Hematopoietic multipotent progenitor cell treated with erythropoietin and hydrocortisone succinate and interleukin-3 and kit ligand, for 8 days (in vitro differentiated cells): ENCODE measurements at regions not wholly inside any gene's neighbourhood (a gene's known extent, or its start where the extent isn't known, plus 50 kb on each side); places are given as distances from the start of the nearest gene placed in this dataset.

Experiments used
- DNase-seq: peaks from one replicate; pipeline ENCODE4 v3.0.0-alpha.2; 2015

DNA sequence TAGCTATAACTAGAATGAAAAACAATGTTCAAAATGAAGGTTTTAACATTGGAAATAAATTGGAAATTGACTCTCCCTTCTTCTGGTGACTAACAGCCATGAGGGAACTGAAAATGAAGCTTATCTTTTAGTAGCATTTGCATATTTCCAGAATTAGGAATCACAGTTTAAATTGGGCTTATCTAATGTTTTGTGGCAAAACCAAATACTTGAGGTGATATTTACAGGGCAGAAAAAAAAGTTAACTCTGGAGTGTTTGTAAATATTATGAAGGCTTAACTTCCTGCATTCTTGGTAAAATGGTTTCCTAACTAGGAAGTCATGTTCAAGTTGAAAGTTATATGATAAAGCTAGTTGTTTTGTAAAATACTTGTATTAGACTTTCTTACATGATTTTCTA, 96.4 kb upstream of the SOX9 start:
- no peak for DNase-seq

- DNase-seq = no peak
These were observed 95.7 kb upstream of the SOX9 start for GRCh38 chr17:72025113-72025512.

DNA sequence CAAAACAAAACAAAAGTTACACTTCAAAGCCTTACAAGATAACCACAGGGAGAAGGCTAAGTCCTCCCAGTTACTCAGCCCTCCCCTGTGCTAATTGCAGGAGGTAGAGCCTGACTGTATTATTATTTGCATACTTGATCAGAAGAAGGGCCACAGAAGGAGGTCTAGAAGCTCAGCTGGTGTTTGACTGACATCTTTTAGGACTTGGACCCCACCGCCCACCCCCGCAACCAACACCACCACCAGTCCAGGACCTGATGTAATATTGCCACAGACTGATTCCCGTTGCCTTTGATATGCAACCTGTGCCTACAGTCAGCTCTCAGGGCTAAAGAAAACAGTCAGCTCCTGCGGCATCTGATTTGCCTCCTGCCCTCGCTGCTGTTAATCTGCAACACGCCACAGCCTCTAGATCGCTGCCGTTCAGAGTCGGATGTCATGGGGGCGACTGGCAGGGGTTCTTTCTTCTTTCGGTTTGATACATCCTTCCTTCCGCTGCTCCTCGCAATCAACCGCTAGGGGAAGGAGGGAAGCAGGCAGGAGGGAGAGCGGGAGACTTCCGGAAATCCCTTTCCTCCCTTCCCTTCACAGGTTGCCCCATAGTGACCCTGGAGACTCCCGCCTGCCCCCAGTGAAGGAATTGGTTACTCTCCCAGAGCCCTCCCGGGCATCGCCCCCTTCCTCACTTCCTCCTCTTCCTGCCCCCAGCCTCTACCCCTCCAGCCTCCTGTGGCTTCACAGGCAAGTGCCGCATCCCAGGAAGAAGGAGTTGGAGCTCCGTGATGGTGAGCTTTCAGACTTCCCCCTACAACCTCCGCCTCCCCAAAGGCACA, 90.5 kb upstream of the SOX9 start:
- no peak for DNase-seq

DNA sequence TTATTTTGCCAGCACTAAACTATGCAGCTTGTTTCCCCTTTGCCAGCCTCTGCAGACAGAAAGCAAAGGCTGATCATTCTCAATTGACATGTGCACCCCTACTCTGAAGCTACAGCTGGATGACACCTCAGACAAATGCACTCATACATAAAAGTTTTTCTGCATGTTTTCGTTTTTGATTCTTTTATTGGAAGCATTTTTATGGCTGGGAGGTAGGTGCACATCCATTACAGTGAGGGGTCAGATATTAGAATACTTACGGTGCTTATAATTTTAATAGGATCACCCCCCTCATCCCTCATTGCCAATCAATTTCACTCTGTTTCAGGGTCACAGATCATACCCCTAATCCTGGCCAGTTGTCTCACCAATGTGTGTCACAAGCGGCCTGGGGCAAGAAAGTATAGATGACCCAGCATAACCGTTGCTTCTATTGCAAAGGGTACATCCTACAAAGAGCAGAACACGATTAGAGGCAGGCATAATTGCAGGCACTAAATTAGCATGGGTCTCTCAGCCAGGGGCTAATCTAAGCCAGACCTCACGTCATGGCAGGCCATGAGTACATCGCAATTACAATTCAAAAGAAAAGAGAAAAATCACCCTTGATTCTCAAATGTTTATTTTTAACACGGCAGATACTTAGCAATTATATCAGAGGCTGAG, 89.5 kb upstream of the SOX9 start:
- DNase-seq = no peak

GRCh38 chr17:72033334-72033733, 87.5 kb upstream of the SOX9 start:
- DNase-seq = no peak

DNA sequence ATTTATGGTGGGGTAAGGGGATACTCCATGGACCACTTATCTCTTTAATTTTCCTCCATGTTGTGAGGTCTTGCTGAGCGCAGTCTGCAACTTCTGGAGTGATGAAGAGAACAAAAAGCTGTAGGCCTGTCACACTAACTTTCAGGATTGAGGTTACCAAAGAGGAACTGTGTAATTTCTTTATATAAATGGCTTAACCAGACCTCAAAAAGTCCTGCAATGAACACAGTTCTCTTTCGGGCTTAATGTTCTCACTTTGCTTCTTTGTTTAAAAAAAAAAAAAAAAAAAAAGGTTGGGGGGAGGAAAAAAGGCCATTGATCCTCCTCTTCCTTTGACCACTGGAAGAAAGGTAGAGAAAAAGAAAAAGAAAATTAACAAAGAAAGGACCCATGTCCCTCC, 86.8 kb upstream of the SOX9 start:
- DNase-seq = no peak

- DNase-seq = no peak
These were observed 82.4 kb upstream of the SOX9 start for GRCh38 chr17:72038427-72038826.

- DNase-seq = no peak
These were observed 81.3 kb upstream of the SOX9 start for GRCh38 chr17:72039490-72039889.

- DNase-seq = no peak
These were observed 74.6 kb upstream of the SOX9 start for GRCh38 chr17:72046178-72046577.

GRCh38 chr17:72046643-72047612, 73.9 kb upstream of the SOX9 start:
- no peak for DNase-seq

DNA sequence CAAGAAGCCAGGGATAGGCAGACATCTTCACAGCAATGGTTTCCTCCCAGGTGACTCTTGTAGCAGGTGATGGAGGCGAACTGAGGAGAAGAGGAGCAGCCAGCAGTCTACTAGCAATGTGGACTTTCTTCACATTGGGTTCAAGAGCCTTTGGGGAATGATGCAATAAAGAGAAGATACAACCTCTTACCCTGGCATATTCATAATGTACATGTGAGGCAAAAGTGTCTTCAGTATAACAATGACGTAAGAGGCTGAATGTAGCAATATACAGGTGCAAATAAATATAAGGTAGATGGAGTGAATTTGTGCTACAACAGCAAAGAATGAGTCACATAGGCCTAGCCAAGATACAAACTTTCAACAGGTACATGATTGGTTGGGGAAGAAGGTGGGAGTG, 70.9 kb upstream of the SOX9 start:
- no peak for DNase-seq

DNA sequence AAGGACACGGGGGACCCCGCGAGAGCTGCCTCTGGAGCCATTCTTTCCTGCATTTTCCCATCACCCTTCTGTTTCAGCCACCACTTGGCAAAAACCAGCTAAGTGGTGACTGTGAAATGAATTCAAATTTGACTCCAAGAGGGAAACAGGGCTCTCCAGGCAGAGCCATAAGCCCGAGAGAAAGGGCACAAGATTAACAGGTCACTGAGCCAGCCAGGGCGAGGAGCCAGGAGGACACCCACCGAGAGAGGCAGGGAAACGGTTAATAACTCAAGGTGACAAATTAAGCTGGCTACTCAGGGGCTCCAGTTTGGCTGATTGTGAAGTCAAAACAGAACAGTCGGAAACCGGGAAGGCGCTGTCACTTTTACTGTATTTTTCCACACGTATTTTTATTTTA, 67.8 kb upstream of the SOX9 start:
- DNase-seq = no peak

- DNase-seq = no peak
These were observed 67.4 kb upstream of the SOX9 start for GRCh38 chr17:72053449-72053848.

GRCh38 chr17:72056155-72056554, 64.7 kb upstream of the SOX9 start:
- DNase-seq = no peak

DNA sequence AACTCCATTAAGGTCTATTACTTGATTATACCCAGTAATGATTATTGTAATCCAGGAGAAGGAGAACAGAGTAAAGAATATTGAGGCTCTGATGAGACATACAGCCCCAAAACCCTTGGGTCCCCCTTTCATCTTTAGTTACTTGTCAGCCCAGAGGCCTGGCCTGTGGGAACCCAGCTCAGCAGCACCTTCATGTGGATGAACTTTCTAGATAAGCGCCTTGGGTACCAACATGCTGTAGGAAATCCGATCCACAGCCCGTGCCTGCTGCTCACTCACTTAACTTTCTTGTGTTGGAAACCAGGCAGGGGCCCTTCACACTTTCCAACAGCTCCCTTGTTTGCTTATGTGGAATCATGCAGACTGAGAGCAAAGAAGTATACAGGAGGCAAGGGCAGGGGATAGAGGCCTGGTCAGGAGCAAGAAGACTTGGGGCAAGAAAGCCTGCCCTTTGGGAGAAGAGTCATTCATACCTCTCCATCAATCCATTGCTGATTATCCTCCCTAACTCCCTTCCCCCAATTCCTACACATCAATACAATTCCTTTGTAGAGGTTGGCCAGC, 64.0 kb upstream of the SOX9 start:
- DNase-seq = no peak

DNA sequence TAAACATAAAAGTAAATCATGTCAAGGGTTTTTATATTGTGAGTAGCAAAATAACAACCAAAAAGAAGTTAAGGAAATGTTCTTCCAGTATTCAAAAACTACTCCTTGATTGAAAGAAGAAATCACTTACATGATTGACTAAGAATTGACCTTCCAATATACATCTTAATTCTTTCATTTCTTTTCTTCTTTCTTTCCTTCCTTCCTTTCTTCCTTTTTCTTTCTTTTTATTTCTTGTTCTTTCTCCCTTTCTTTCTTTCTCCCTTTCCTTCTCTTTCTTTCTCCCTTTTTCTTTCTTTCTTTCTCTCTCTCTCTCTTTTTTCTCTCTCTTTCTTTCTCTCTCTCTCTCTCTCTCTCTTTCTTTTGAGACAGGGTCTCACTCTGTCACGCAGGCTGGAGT, 60.7 kb upstream of the SOX9 start:
- no peak for DNase-seq

- DNase-seq = no peak
These were observed 57.6 kb upstream of the SOX9 start for GRCh38 chr17:72063262-72063661.

- DNase-seq = no peak
These were observed 56.9 kb upstream of the SOX9 start for GRCh38 chr17:72063756-72064450.

DNA sequence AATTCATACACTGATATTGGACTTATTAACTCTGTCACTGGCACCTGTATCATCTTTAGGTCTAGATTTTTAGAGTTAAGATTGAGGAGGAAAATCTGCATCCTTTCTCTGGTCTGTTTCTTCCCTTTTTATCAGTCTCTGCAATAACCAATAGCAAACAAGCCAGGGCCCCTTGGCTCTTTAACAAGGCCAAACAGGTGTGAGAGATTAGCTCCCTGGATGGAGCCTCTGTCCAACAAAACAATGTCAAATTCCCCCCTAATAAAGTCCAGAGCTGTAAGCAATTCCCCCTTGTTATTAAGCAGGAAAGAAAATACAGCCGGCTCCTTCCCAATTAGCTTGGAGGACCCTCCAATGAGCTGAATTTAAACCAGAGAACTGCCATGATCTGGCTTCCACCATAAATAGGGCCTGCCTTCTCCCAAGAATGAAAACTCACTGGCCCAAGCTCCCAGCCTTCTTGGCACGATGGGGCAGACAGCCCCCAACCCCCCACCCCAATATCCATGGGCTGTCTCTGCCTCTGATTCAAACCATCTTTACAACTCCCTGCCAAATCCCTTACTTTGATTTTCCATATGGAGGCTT, 56.1 kb upstream of the SOX9 start:
- DNase-seq = no peak

GRCh38 chr17:72065556-72065955, 55.3 kb upstream of the SOX9 start:
- no peak for DNase-seq

DNA sequence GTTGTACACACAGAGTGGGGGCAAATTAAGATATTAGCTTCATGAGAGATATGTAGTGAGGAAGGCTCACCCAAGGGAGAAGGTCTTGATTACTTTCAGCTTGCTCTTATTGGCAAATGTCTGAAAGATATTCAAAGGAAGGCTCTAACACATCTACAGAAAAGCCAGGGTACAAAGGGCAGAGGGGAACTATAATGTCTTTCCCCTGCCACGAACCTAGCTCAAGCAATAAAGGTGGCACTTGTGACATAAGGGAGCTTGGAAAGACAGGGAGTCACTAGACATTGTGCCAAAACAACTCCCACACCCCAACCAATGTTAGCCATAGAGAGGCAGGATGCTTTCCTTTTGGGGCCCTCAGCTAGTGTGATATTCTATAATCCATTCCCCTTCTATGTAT, 52.2 kb upstream of the SOX9 start:
- no peak for DNase-seq

GRCh38 chr17:72069586-72070202, 51.1 kb upstream of the SOX9 start:
- no peak for DNase-seq
